AG09319 (cell line): ENCODE measurements at regions not wholly inside any gene's neighbourhood (a gene's known extent, or its start where the extent isn't known, plus 50 kb on each side); places are given as distances from the start of the nearest gene placed in this dataset.

Experiments
- DNase-seq: peaks from one replicate; pipeline ENCODE4 v3.0.0-alpha.2; 2010; ENCODE audit warnings: low read depth; ENCODE audit errors: extremely low read depth
- TF ChIP-seq, protein P1 (sequence below): IDR thresholded peaks from 2 replicates; pipeline ENCODE4 v1.5.1; 2011; ENCODE audit warnings: low read depth, mild to moderate bottlenecking, inconsistent platforms, low read length, moderate library complexity

GRCh38 chr13:34779171-34779570, 162.9 kb upstream of the NBEA start:
- TF ChIP-seq, protein P1, sequence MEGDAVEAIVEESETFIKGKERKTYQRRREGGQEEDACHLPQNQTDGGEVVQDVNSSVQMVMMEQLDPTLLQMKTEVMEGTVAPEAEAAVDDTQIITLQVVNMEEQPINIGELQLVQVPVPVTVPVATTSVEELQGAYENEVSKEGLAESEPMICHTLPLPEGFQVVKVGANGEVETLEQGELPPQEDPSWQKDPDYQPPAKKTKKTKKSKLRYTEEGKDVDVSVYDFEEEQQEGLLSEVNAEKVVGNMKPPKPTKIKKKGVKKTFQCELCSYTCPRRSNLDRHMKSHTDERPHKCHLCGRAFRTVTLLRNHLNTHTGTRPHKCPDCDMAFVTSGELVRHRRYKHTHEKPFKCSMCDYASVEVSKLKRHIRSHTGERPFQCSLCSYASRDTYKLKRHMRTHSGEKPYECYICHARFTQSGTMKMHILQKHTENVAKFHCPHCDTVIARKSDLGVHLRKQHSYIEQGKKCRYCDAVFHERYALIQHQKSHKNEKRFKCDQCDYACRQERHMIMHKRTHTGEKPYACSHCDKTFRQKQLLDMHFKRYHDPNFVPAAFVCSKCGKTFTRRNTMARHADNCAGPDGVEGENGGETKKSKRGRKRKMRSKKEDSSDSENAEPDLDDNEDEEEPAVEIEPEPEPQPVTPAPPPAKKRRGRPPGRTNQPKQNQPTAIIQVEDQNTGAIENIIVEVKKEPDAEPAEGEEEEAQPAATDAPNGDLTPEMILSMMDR: no peak
- no peak for DNase-seq

DNA sequence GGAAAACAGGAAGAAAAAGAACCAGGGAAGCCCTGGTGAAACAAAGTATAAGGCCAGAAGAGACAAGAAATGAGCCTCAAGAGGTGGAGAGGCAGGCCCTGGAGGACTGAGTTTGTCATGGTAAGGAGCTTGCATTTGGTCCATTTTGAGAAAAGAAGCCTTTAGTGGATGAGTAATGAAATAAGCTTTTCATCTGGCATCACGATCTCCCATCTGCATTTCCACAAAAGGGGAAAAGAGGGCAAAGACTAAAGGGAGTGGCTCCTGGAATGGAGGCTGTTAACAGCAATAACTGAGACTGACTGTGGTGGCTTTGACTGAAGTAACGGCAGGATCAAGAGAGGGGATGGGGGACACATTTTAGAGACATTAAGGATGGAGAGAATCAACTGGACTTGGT, 148.8 kb upstream of the NBEA start:
- DNase-seq: no peak
- TF ChIP-seq, protein P1: no peak

DNA sequence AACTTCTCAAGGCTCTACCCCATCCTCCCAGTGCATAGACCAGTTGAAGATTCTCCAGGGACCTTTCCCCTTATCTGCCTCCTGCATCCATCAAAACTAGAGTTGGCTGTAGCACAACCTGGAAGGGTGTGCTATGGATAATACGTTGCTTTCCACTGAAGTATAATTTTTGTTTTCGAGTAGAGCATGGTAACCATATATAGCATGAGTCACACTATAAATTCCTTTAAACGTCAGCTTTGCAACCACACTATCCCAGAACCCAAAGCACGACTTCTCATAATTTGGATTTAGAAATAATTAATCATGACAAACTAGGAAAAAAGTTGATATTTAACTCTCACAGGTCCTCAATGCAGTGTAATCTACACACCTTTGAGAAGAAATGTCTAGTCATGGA, 138.3 kb upstream of the NBEA start:
- TF ChIP-seq, protein P1: no peak
- DNase-seq: no peak

- TF ChIP-seq, protein P1: no peak
- no peak for DNase-seq
Observed at GRCh38 chr13:34805347-34805746, 136.7 kb upstream of the NBEA start.

DNA sequence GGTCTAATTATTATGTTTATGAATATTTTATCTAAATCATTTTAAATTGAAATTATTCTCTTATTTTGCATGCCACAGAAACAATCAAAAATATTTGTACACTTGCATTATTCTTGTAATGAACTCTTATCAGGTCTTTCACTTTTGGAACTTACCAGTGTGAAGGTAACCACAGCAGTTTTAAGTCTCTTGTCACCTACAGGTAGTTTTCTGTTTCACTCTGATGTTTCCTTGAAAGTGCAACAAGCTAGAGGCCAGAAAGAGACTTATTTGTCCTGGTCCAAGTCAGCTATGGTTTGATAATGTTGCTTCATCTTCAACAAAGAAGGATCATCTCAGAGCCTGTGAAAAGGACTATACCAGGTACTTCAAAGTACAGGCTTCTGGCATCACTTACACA, 133.4 kb upstream of the NBEA start:
- TF ChIP-seq, protein P1: no peak
- no peak for DNase-seq

GRCh38 chr13:34810996-34811395, 131.1 kb upstream of the NBEA start:
- no peak for DNase-seq
- TF ChIP-seq, protein P1: no peak

GRCh38 chr13:34815526-34815925, 126.5 kb upstream of the NBEA start:
- TF ChIP-seq, protein P1: no peak
- no peak for DNase-seq
